ENCODE measurements at regions not wholly inside any gene's neighbourhood (a gene's known extent, or its start where the extent isn't known, plus 50 kb on each side); places are given as distances from the start of the nearest gene placed in this dataset.
"Not testable (repeated sequence)": the region's sequence is repeated elsewhere in the genome, so short reads cannot be mapped to it uniquely, and the experiment has no call there.

DNA sequence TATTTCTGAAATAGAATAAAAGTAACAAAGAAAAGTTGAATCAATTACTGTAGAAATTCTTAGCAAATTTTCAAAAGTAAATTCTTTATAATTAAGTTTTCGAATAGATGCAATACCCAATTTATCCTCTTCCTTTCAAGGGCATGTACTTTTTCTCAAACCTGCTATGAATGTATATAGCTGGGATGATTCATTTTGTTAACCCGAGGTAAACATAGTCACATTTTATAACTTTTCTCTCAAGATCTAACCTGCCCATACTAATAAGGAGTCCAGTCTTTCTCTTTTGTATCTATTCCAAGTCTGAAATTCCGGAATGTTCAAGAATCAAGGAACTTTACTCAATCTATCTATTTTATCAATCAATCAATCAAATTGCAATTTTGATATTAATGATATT lies 1072.9 kb downstream of the REEP3 start:
- DNase-seq (ENCODE audit: low read depth in 4 of 4, low spot score in 3 of 4): no peak

DNA sequence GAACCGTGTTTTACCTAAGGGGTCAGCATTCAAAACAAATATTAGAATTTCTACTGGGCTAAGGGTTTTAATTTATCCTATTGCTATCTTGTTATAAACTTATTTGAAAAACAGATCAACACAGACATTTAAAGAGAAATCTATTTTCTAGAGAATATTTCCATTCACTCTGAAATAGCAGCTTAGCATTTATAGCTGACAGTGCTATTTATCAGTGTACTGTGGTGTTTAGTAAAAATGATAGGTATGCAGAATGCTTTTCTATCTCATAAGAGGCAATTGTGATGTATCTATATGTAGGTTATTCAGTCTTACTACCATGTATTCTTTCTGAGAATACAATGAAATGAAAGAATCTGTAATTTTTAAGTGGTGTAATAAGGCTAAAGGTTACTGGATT lies 1077.4 kb downstream of the REEP3 start:
- DNase-seq (ENCODE audit: low read depth in 4 of 4, low spot score in 3 of 4): no peak

DNA sequence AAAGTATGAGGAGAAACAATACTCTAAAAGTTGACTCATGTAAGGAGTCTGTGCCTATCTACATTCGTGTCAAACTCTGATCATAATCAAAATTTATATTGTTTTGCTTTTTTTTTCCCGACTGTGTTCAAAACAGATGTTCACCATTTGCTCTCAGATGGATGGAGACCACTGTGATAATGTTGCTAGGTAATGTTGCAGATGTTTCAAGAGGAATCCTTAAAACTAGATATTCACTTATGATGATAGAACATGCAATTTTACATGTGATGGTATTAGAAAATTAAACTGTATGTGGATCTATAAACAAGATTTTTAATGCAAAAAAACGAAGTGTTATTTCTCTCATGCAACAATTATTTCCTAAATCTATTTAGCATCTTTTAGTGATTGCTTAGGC lies 1080.1 kb downstream of the REEP3 start:
- DNase-seq (ENCODE audit: low read depth in 4 of 4, low spot score in 3 of 4): no peak

DNA sequence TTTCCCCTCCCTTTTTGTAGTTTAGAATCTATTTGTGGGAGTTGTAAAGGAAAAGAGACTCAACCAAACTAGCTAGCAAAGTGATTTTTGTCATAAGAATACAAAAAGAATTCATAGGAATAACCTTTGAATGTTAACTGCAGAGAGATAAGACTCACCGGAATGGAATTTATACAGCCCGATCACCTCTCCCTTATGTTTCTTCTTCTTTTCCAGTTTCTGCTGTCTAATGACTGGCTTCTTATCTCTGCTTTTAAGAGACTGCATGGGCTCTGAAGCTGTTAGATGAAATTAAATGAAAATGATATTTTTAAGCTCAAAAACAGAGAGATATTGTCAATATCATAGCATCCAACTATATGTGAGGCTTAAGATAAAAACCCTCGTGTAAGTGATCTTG lies 1095.9 kb downstream of the REEP3 start:
- no peak for DNase-seq (ENCODE audit: low read depth in 4 of 4, low spot score in 3 of 4)

DNA sequence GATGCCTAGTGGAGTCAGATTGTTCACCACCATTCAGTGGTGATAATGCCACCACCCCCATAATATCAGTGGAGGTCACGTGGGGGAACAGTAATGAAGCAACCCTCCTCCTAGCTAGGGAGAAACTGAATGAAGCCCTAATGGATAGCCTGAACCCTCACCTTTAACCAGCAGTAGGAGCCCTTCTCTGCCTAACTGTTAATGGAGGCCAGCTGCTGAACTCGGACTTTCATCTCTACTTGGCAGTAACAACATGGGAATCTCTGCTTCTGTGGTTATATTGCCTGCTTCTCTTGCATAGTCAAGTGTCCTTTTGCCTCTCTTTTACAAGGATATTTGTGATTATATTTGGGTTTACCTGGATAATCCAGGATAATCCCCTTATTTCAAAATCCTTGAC lies 1097.9 kb downstream of the REEP3 start:
- DNase-seq (ENCODE audit: low read depth in 4 of 4, low spot score in 3 of 4): no peak

DNA sequence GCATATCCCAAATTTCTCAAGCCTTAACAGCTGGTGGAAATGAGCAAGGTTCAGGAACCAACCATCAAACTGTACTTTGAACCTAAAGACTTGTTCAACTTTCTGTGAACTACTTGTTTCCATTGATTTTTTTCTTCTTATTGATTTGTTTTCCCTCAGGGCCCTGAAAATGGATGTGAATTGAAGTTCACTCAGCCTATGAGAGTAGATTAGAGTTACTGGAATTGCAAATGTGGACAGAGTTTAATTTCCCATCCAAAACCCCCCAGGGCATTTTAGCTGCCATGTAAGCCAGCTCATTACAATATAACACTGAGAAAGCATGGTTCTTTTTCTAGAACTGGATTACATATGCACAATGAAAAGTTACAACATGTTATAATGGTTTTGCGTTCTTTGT lies 1105.7 kb downstream of the REEP3 start:
- DNase-seq (ENCODE audit: low read depth in 4 of 4, low spot score in 3 of 4): no peak

DNA sequence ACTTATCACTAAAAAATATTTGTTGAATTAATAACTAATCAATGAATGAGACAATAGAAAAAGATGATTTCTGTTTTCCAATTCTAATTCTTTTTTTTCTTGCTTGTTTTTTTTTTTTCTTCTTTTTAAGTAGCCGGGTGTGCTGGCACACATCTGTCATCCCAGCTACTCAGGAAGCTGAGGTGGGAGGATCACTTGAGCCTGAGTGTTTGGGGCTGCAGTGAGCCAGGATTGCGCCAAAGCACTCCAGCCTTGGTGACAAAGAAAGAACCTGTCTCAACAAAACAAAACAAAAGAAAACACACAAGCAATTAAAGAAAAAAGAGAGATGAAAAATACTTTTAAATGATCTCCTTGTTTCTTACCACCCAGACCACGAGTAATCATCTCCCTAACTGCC lies 1109.3 kb downstream of the REEP3 start:
- no peak for DNase-seq (ENCODE audit: low read depth in 4 of 4, low spot score in 3 of 4)

DNA sequence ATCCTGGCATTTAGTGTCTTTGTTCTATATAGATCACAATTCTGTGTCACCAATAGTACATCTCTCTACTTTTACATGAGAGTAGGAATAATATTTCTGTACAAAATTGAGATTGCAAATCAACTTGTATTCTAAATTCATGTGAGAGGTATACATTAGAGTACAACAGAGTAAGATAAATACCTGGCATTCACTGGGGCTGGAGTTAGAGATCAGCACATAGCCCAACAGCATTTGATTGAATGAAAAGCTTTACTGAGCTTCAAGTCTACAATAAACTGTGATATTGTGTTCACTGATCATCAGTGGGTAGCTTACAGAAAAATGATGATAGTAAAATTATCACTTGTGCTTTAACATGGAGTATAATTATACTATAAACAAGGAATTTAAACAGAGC lies 1114.7 kb downstream of the REEP3 start:
- DNase-seq (ENCODE audit: low read depth in 4 of 4, low spot score in 3 of 4): no peak

DNA sequence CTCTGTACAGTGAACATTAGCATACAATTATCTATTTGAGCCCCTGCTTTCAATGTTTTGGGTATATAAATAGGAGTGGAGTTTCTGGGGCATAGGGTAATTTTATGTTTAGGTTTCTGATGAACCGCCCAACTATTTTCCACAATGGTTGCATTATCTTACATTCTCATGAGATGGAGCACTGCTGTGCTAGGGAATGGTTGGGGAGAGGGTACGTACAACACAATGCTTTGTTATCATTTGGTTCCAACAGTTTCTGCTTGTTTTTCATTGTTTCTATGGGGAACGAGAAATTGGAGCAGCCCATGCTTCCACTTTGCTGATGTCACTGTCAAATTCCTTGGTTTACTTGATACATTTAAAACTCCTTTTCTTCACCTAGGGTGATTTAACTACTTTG lies 1115.3 kb downstream of the REEP3 start:
- DNase-seq (ENCODE audit: low read depth in 4 of 4, low spot score in 3 of 4): no peak

DNA sequence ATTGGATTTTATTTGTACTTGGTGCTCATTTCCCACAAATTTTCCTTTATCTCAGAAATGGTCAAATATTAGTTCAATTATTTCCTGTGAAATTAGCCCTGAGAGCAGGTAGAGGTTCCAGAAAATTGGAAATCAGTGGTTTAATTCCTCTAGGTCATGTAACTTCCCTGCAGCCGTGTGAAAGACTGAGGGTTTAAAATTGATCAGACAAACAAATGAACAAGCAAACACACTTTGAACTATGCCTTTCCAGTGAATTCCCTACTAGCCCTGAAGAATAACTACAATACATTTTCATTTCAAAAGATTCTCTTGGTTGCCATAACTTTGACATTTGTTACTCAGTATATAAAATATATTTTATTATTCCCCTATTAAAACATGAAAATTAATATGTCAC lies 1116.7 kb downstream of the REEP3 start:
- DNase-seq (ENCODE audit: low read depth in 4 of 4, low spot score in 3 of 4): no peak

DNA sequence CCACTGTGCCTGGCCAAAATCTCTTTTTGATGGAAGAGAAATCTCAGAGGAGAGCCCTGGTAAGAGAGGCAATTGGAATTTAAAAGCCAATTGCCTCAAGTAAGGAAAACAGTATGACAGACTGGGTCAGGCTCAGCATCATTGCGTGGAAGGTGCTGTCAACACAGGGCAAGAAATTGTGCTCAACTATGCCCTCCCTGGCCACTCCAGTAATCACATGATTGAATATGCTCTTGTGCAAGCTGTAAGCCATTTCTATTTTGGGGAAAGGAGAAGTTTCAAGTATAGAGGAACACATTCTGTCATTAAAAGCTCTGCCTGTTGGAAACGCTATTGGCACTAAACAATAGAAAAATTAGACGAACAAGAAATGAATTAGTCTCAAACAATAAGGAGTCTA lies 1127.7 kb downstream of the REEP3 start:
- no peak for DNase-seq (ENCODE audit: low read depth in 4 of 4, low spot score in 3 of 4)

DNA sequence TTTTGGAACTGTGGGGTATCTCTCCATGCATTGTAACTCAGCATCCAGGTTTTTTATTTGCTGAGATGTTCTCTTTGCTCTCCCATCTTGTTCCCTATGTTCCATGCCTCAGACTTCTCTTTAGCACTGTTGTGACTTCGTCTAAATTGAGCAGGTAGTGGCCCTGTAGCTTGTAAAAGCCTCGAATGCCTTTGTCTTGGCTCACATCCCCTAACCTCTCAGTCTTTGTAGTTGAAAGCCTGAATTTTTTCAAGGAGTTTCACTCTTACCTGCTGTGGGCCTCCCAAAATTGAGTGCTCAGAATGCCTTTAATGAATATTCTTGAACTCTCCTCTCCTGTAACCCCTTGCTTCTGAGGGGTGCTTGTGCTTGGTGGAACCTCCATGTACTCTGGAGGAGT lies 1137.3 kb downstream of the REEP3 start:
- no peak for DNase-seq (ENCODE audit: low read depth in 4 of 4, low spot score in 3 of 4)

DNA sequence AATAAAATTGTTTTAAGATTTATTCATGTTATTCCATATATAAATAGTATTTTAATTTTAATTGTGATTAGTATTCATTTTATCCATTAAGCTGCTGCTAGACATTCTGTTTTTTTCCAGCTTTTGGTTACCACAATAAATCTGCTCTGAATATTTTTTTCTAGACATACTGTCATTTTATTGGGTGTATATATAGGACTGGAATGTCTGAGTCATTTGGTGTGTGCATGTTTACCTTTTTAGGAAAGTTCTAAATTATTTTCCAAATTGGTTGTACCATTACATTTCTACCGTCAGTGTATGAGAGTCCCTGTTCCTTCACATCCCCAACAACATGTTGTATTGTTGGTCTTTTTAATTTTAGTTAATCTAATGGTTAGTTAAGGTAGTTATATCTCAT lies 1138.1 kb downstream of the REEP3 start:
- no peak for DNase-seq (ENCODE audit: low read depth in 4 of 4, low spot score in 3 of 4)

DNA sequence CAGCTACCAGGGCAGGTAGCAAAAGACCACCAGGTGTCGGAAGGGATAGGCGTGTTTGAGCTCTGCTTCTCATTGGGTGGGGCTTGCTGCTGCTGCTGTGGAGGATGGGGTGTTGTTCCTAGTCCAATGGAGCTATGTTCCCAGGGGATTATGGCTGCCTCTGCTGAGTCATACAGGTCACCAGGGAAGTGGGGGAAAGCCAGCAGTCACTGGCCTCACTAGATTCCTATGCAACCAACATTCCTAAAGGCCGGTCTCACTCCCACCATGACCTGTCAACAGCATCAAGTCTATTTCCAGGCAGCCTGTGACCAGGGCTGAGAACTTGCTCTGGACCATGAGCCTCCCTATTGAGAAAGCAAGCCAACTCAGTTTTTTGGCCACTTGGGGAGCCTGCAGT lies 1160.8 kb downstream of the REEP3 start:
- no peak for DNase-seq (ENCODE audit: low read depth in 4 of 4, low spot score in 3 of 4)

DNA sequence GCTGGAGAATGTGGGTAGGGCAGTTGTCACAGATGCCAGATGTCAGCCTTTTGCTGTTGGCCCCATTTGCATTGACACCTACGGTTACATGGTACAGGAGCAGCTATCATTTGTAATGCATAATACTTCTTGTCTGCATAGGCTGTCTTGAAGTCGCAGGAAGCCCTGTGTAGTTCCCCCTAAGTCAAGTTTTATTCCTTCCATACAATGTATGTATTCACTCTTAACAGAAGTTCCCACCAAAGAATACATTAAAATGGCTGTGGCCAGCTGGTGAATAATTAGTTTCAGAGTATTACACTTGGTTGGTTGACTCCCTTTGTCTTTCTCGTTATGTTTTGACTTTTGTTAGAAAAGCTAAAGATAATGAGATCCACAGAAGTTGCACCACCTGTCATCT lies 1169.0 kb downstream of the REEP3 start:
- no peak for DNase-seq (ENCODE audit: low read depth in 4 of 4, low spot score in 3 of 4)

DNA sequence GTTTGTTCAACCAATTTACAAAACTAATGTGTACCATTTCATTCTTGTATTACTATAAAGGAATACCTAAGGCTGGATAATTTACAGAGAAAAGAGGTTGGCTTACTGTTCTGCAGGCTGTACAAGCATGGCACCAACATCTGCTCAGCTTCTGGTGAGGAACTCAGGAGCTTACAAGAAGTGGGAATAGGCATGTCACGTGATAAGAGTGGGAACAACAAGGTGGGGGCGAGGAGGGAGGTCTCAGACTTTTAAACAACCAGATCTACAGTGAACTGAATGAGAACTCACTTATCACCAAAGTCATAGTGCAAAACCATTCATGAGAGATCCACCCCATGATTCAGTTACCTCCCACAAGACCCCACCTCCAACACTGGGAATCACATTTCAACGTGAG lies 1178.0 kb downstream of the REEP3 start:
- no peak for DNase-seq (ENCODE audit: low read depth in 4 of 4, low spot score in 3 of 4)

DNA sequence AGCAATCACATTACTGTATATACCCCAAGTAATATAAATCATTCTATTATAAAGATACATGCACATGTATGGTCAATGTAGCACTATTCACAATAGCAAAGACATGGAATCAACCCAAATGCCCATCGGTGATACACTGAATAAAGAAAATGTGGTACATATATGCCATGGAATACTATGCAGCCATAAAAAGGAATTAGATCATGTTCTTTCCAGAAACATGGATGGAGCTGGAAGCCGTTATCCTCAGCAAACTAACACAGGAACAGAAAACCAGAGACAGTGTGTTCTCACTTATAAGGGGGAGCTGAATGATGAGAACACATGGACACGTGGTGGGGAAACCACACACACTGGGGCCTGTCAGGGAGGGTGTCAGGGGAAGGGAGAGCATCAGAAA lies 1180.9 kb downstream of the REEP3 start:
- not testable (repeated sequence) for DNase-seq (ENCODE audit: low read depth in 4 of 4, low spot score in 3 of 4)

DNA sequence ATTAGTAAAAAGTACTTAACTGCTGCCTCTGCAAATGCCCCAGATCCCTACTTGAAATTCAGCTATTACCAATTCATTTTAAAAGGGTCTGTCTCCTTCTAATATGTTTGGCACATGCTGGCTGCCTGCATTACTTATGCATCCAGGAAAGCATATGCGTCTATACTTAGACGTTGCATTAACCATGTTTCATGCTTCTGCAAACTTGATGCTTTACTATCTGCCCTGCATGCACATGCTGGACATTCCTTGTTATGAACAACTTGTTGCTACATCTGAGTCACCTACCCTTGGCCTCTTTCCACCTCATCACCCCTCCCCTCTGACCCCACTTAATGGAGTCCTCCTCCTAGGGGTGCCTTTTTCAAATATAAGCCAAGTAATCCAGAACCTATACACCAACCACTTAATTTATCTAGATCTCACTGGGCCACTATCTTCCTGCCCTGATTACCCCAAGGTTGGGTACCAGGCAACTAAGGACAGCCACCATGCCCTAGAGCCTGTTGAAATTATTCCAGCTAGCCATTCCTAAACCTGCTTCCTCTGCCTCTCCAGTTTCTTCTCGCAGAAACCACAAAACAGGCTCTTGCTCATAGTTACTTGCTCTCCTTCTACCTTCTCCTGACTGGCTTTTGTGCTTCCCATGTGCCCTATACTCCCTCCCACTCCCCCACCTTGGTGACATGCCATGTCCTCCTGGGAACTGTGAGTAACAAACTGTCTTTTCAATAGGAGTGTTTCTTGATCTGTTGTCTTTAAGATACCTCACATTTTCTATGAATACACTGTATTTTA lies 1187.9 kb downstream of the REEP3 start:
- DNase-seq (ENCODE audit: low read depth in 4 of 4, low spot score in 3 of 4): no peak

DNA sequence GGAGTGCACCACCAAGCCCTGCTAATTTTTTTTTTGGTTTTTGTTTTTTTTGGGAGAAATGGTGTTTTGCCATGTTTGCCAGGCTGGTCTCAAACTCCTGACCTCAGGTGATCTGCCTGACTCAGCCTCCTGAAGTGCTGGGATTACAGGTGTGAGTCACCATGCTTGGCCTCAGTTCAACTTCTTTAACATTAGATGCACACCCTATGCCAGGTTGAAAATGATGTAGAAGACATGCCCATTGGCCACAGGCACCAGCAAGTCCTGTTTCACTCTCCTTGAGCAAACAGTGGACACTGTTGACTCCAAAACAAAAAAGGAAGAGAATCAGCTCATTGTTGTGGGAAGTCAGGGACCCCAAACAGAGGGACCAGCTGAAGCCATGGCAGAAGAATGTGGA lies 1205.3 kb downstream of the REEP3 start:
- DNase-seq (ENCODE audit: low read depth in 4 of 4, low spot score in 3 of 4): no peak

DNA sequence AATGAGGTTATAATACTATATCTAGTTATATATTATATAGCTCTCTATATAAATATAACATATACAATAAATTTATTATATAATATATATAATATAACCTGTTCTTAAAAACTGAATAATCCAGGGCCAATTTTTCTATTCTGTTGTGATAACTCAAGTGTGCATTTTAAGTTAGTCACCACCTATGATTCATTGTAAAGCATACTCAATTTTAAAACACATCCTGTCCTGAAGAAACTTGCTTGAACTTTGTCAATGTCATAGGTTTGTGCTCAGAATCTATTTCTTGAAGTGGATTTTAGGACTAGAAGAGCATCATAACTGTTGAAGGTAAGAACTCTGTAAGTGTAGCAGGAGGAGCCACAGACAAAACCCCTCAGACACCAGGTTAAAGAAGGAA lies 1209.8 kb downstream of the REEP3 start:
- DNase-seq (ENCODE audit: low read depth in 4 of 4, low spot score in 3 of 4): no peak

DNA sequence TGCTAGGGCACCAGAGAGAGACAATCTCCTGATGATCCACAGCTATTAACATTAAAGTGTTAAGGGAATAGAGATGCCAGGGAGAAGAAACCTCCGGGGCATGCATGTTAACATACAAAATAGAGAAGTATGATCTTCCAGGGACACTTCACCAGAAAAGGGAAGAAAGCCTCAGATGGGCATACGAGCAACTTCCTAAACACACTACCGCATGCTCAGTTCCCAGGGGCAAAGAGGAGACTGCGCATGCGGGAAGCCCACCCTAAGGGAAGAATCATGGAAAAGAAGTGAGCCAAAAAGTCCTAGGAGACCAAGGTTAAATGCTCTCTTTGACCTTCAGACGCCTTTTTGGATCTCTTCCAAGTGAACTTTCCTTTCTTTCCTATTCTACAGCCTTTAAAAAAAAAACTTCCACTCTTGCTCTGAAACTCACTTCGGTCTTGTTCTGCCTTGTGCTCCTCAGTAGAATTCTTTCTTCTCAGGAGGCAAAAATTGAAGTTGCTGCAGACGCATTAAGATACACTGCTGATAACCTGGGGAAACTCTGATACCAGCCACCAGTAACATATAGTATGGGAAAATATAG lies 1211.3 kb downstream of the REEP3 start:
- no peak for DNase-seq (ENCODE audit: low read depth in 4 of 4, low spot score in 3 of 4)

DNA sequence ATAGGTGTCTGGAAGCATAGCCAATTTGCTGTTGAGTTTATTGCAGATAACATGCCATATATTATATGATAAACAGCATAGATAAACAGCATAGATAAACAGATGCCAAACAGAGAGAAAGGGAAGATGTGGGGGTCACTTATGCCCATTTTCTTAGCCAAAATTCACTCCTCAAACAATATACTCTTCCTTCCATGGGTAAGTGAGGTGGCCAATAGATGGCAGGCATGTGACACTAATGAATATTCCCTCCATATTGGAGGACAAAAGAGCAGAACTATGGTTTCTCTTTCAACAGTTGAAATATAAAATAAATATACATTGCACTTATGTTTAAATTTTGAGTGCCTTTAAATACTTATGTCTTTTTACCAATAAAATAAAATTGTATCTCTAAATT lies 1212.8 kb downstream of the REEP3 start:
- DNase-seq (ENCODE audit: low read depth in 4 of 4, low spot score in 3 of 4): peak in 1 of 4 donors; percentile 11

DNA sequence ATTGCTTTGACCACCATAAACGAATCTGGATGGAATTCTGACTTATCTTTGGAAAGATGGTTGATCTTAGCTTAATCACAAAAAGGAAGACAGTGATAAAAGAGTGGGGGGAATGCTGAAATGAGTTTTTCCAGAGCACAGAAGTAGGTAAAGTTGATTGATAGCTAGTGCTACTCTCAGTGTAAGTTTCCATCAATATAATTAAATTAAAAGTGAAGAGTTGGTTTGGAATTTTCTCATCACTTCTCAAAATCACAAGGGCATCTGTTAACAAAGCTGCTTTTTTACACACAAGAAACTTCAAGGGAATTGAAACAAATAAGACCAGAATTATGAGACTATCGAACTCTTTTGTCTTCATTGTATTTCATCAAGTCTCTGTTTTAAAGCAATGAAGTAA lies 1217.3 kb downstream of the REEP3 start:
- DNase-seq (ENCODE audit: low read depth in 4 of 4, low spot score in 3 of 4): no peak
